ENCODE measurements at regions not wholly inside any gene's neighbourhood (a gene's known extent, or its start where the extent isn't known, plus 50 kb on each side); places are given as distances from the start of the nearest gene placed in this dataset.
"Not testable (repeated sequence)": the region's sequence is repeated elsewhere in the genome, so short reads cannot be mapped to it uniquely, and the experiment has no call there.

DNA sequence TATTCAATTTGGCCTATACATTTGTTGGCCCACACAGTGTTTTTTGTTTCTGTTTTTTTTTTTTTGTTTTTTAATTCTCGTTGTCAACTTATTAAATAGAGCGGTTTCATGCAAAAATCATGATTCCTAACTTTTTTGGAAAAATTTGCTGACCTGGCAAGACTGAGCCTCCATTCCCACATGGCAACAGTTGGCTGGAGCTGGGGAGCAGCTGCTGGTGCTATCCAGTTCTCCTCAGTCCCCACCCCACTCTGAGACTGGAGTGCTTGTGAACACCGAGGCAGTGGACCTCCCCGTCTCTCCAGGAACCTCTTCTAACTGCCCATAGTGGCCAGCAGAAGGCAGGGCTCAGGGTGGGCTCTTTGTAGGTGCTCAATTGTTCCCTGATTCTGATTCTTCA is 95.7 kb upstream of the OTUD4 start:
- Histone ChIP-seq H3K36me3 (replicated peaks; ENCODE audit: insufficient read depth, low read depth) (no peaks in the 10 kb centered on the region), H3K79me2 (no peaks in the 10 kb centered on the region), H3K27ac (no peak overlapping the region), H3K4me1 (ENCODE audit: insufficient read depth) (peaks cover 20% of the 10 kb centered on the region), H3K4me2 (no peak overlapping the region), H4K20me1 (ENCODE audit: insufficient read depth, poor library complexity, severe bottlenecking) (no peaks in the 10 kb centered on the region), H3K9me2 (replicated peaks; ENCODE audit: insufficient read depth) (no peaks in the 10 kb centered on the region), H3K4me3 (no peak overlapping the region), H3K27me3 (no peaks in the 10 kb centered on the region), H3K9me3 (ENCODE audit: low read depth) (no peaks in the 10 kb centered on the region), H2AFZ (no peak overlapping the region)
- 94% methylated on average over 4 of the region's 4 CpGs for WGBS (ENCODE audit: low lambda C conversion rate, missing lambda C conversion rate)
- TF ChIP-seq EZH2 (IDR thresholded peaks at IDR 0.05; ENCODE audit: borderline replicate concordance): no peak
- no peak for TF ChIP-seq CTCF (IDR thresholded peaks at IDR 0.05; ENCODE audit: poor library complexity)
- TF ChIP-seq EZH2phosphoT487 (IDR thresholded peaks at IDR 0.05; ENCODE audit: low read depth, severe bottlenecking, unreplicated experiment): no peak
- no peak for DNase-seq (ENCODE audit: low spot score)

- Histone ChIP-seq H3K27me3 (no peaks in the 10 kb centered on the region), H2AFZ (no peak overlapping the region), H3K79me2 (no peaks in the 10 kb centered on the region), H3K36me3 (replicated peaks; ENCODE audit: insufficient read depth, low read depth) (no peaks in the 10 kb centered on the region), H3K4me2 (no peak overlapping the region), H3K4me1 (ENCODE audit: insufficient read depth) (peaks cover 2% of the 10 kb centered on the region), H3K4me3 (no peak overlapping the region), H4K20me1 (ENCODE audit: insufficient read depth, poor library complexity, severe bottlenecking) (no peaks in the 10 kb centered on the region), H3K27ac (no peak overlapping the region), H3K9me3 (ENCODE audit: low read depth) (no peaks in the 10 kb centered on the region), H3K9me2 (replicated peaks; ENCODE audit: insufficient read depth) (no peaks in the 10 kb centered on the region)
- TF ChIP-seq EZH2 (IDR thresholded peaks at IDR 0.05; ENCODE audit: borderline replicate concordance): no peak
- TF ChIP-seq EZH2phosphoT487 (IDR thresholded peaks at IDR 0.05; ENCODE audit: low read depth, severe bottlenecking, unreplicated experiment): no peak
- no peak for TF ChIP-seq CTCF (IDR thresholded peaks at IDR 0.05; ENCODE audit: poor library complexity)
- no peak for DNase-seq (ENCODE audit: low spot score)
- WGBS (ENCODE audit: low lambda C conversion rate, missing lambda C conversion rate): 50% methylated on average over 2 of the region's 2 CpGs
Observed at GRCh38 chr4:145271194-145271593, 90.8 kb upstream of the OTUD4 start.

GRCh38 chr4:145266881-145267280 is 86.5 kb upstream of the OTUD4 start:
- Histone ChIP-seq H3K4me1 (ENCODE audit: insufficient read depth) (no peaks in the 10 kb centered on the region), H4K20me1 (ENCODE audit: insufficient read depth, poor library complexity, severe bottlenecking) (no peaks in the 10 kb centered on the region), H3K4me3 (no peak overlapping the region), H3K79me2 (no peaks in the 10 kb centered on the region), H3K27ac (no peak overlapping the region), H3K27me3 (no peaks in the 10 kb centered on the region), H3K9me2 (replicated peaks; ENCODE audit: insufficient read depth) (no peaks in the 10 kb centered on the region), H3K9me3 (ENCODE audit: low read depth) (no peaks in the 10 kb centered on the region), H3K4me2 (no peak overlapping the region), H2AFZ (no peak overlapping the region), H3K36me3 (replicated peaks; ENCODE audit: insufficient read depth, low read depth) (no peaks in the 10 kb centered on the region)
- no peak for DNase-seq (ENCODE audit: low spot score)
- no peak for TF ChIP-seq CTCF (IDR thresholded peaks at IDR 0.05; ENCODE audit: poor library complexity)
- TF ChIP-seq EZH2phosphoT487 (IDR thresholded peaks at IDR 0.05; ENCODE audit: low read depth, severe bottlenecking, unreplicated experiment): no peak
- TF ChIP-seq EZH2 (IDR thresholded peaks at IDR 0.05; ENCODE audit: borderline replicate concordance): no peak
- 43% methylated on average over 2 of the region's 2 CpGs for WGBS (ENCODE audit: low lambda C conversion rate, missing lambda C conversion rate)

DNA sequence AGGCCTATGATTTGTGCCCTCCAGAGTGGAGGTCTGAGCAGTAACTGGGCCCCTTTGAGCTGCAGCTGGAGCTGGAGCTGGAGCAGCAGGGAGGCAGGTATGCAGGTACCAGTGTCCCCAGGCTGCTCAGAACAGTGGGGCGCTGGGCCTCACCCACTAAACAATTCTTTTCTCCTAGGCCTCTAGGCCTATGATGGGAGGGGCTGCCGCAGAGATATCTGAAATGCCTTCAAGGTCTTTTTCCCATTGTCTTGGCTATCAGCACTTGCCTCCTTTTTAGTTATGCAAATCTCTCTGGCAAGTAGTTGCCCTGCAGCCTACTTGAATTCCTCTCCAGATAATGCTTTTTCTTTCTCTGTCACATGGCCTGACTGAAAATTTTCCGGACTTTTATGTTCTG is 79.7 kb upstream of the OTUD4 start:
- no peak overlapping the region for H2AFZ ChIP-seq
- H3K36me3 ChIP-seq (replicated peaks; ENCODE audit: insufficient read depth, low read depth): no peaks in the 10 kb centered on the region
- H3K4me1 ChIP-seq (ENCODE audit: insufficient read depth): no peaks in the 10 kb centered on the region
- DNase-seq (ENCODE audit: low spot score): no peak
- H3K27me3 ChIP-seq: no peaks in the 10 kb centered on the region
- no peaks in the 10 kb centered on the region for H3K79me2 ChIP-seq
- no peak overlapping the region for H3K27ac ChIP-seq
- no peaks in the 10 kb centered on the region for H4K20me1 ChIP-seq (ENCODE audit: insufficient read depth, poor library complexity, severe bottlenecking)
- 72% methylated on average over 3 of the region's 3 CpGs for WGBS (ENCODE audit: low lambda C conversion rate, missing lambda C conversion rate)
- TF ChIP-seq EZH2 (IDR thresholded peaks at IDR 0.05; ENCODE audit: borderline replicate concordance): no peak
- TF ChIP-seq CTCF (IDR thresholded peaks at IDR 0.05; ENCODE audit: poor library complexity): no peak
- no peaks in the 10 kb centered on the region for H3K9me3 ChIP-seq (ENCODE audit: low read depth)
- no peaks in the 10 kb centered on the region for H3K9me2 ChIP-seq (replicated peaks; ENCODE audit: insufficient read depth)
- H3K4me3 ChIP-seq: no peak overlapping the region
- no peak overlapping the region for H3K4me2 ChIP-seq

GRCh38 chr4:145255311-145255710 is 74.9 kb upstream of the OTUD4 start:
- H2AFZ ChIP-seq; DNase-seq (ENCODE audit: low spot score): not testable (repeated sequence)

More at GRCh38 chr4:145255311-145255710, 74.9 kb upstream of the OTUD4 start:
- H4K20me1 ChIP-seq (ENCODE audit: insufficient read depth, poor library complexity, severe bottlenecking); H3K9me3 ChIP-seq (ENCODE audit: low read depth); H3K79me2 ChIP-seq; H3K4me1 ChIP-seq (ENCODE audit: insufficient read depth); H3K9me2 ChIP-seq (replicated peaks; ENCODE audit: insufficient read depth); H3K27ac ChIP-seq; H3K4me2 ChIP-seq; H3K4me3 ChIP-seq; H3K36me3 ChIP-seq (replicated peaks; ENCODE audit: insufficient read depth, low read depth); H3K27me3 ChIP-seq: not testable (repeated sequence)
- 60% methylated on average over 4 of the region's 4 CpGs for WGBS (ENCODE audit: low lambda C conversion rate, missing lambda C conversion rate)

Data from hepatocyte (in vitro differentiated cells).